Astrocyte (in vitro differentiated cells and primary cell): ENCODE measurements at regions not wholly inside any gene's neighbourhood (a gene's known extent, or its start where the extent isn't known, plus 50 kb on each side); places are given as distances from the start of the nearest gene placed in this dataset.
A peak's percentile ranks its signal among the peaks of the same experiment; 100 is the strongest.

Experiments used
- DNase-seq: peaks from one replicate; pipeline ENCODE4 v3.0.0-alpha.2; 2010; ENCODE audit warnings: low read depth
- FAIRE-seq: peaks from 2 replicates; lab custom pipeline; 2011; peaks lifted over from hg19 to GRCh38; lab: Jason Lieb, UNC
- H2AFZ ChIP-seq: 2 replicates; pipeline ENCODE4 v1.6.0; 2012; ENCODE audit warnings: low read depth, low read length, inconsistent platforms
- H3K27ac ChIP-seq: 2 replicates; pipeline ENCODE4 v1.5.1; 2011; ENCODE audit warnings: low read depth, low read length, inconsistent platforms
- H3K27me3 ChIP-seq: 2 replicates; pipeline ENCODE4 v1.6.0; 2011; ENCODE audit warnings: low read length, inconsistent platforms; ENCODE audit not compliant: insufficient read depth
- H3K36me3 ChIP-seq: 2 replicates; pipeline ENCODE4 v1.5.1; 2011; ENCODE audit warnings: low read length, inconsistent platforms; ENCODE audit not compliant: insufficient read depth
- H3K4me1 ChIP-seq: 2 replicates; pipeline ENCODE4 v1.5.1; 2011; ENCODE audit warnings: low read length, inconsistent platforms; ENCODE audit not compliant: insufficient read depth
- H3K4me2 ChIP-seq: 2 replicates; pipeline ENCODE4 v1.6.0; 2012; ENCODE audit warnings: low read length, inconsistent platforms
- H3K4me3 ChIP-seq: 2 replicates; pipeline ENCODE4 v1.5.1; 2011; ENCODE audit warnings: low read depth, mild to moderate bottlenecking, low read length, inconsistent platforms; ENCODE audit not compliant: insufficient read depth
- H3K79me2 ChIP-seq: 2 replicates; pipeline ENCODE4 v1.6.0; 2012; ENCODE audit warnings: mild to moderate bottlenecking, low read length, inconsistent platforms; ENCODE audit not compliant: insufficient read depth
- H3K9ac ChIP-seq: 2 replicates; pipeline ENCODE4 v1.6.0; 2012; ENCODE audit warnings: mild to moderate bottlenecking, low read length, inconsistent platforms
- H3K9me3 ChIP-seq: 2 replicates; pipeline ENCODE4 v1.5.1; 2012; ENCODE audit warnings: low read depth, mild to moderate bottlenecking, low read length, inconsistent platforms; ENCODE audit not compliant: insufficient read depth
- H4K20me1 ChIP-seq: 2 replicates; pipeline ENCODE4 v1.6.0; 2012; ENCODE audit warnings: low read length, inconsistent platforms; ENCODE audit not compliant: insufficient read depth
- H3K27ac Mint-ChIP-seq: one replicate; pipeline ENCODE4 v1.8.0; 2021; ENCODE audit warnings: mild to moderate bottlenecking, mixed read lengths; ENCODE audit not compliant: unreplicated experiment
- H3K27me3 Mint-ChIP-seq: one replicate; pipeline ENCODE4 v1.8.0; 2021; ENCODE audit warnings: low read depth, mixed read lengths; ENCODE audit not compliant: unreplicated experiment
- H3K36me3 Mint-ChIP-seq: one replicate; pipeline ENCODE4 v1.8.0; 2021; ENCODE audit warnings: low read depth, mixed read lengths; ENCODE audit not compliant: unreplicated experiment
- H3K4me1 Mint-ChIP-seq: one replicate; pipeline ENCODE4 v1.8.0; 2021; ENCODE audit warnings: low read depth, mixed read lengths; ENCODE audit not compliant: unreplicated experiment
- H3K4me3 Mint-ChIP-seq: one replicate; pipeline ENCODE4 v1.8.0; 2021; ENCODE audit warnings: mild to moderate bottlenecking, moderate library complexity, mixed read lengths; ENCODE audit not compliant: unreplicated experiment
- H3K9me3 Mint-ChIP-seq: one replicate; pipeline ENCODE4 v1.8.0; 2021; ENCODE audit warnings: mild to moderate bottlenecking, mixed read lengths; ENCODE audit not compliant: unreplicated experiment
- EZH2 ChIP-seq: IDR thresholded peaks from 2 replicates; pipeline ENCODE4 v1.6.1; 2012; ENCODE audit warnings: mild to moderate bottlenecking, low read length, inconsistent platforms; ENCODE audit not compliant: insufficient read depth
- TF ChIP-seq, protein P1 (sequence below): IDR thresholded peaks from 2 replicates; pipeline ENCODE4 v1.5.1; 2011; ENCODE audit warnings: low read depth, mild to moderate bottlenecking, inconsistent platforms, low read length, moderate library complexity; ENCODE audit not compliant: insufficient read depth

DNA sequence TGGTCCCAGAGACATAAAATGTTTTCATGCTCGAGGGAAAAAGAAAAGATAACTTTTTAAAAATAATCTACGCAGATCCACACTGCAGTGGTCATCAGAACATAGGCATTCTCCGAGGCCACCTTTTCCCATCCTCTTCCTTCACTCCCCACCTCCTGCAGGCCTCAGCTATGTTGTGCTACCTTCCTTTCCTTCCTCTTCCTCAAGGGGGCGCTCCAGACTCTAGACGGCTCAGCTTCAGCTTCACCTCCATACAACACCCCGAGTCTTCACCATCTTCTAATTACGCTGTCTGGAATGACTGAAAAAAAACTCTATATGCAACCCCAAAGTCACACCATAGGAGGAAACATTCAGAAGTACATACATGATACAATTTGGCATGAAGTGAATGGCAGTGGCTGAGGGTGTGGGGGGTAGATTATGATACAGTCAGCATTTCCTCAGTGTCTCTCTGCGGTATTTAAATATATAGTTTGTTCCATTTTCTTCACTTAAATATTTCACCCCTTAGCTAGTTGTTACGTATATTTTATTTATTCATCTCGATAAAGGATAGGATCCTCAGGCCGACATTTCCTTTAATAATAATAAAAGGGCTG lies 583.6 kb downstream of the IRS1 start:
- Mint-ChIP-seq H3K27me3 (no peaks in the 10 kb centered on the region), H3K27ac (peak overlapping the region; percentile 26), H3K36me3 (no peaks in the 10 kb centered on the region), H3K4me1 (peaks cover 16% of the 10 kb centered on the region), H3K9me3 (no peaks in the 10 kb centered on the region), H3K4me3 (no peak overlapping the region)
- Histone ChIP-seq H3K4me2 (no peak overlapping the region), H4K20me1 (no peaks in the 10 kb centered on the region), H3K4me1 (peaks cover 15% of the 10 kb centered on the region), H3K27me3 (no peaks in the 10 kb centered on the region), H3K27ac (no peak overlapping the region), H3K4me3 (no peak overlapping the region), H3K36me3 (no peaks in the 10 kb centered on the region), H2AFZ (no peak overlapping the region), H3K9ac (no peak overlapping the region), H3K79me2 (no peaks in the 10 kb centered on the region), H3K9me3 (no peaks in the 10 kb centered on the region)
- TF ChIP-seq, protein P1, sequence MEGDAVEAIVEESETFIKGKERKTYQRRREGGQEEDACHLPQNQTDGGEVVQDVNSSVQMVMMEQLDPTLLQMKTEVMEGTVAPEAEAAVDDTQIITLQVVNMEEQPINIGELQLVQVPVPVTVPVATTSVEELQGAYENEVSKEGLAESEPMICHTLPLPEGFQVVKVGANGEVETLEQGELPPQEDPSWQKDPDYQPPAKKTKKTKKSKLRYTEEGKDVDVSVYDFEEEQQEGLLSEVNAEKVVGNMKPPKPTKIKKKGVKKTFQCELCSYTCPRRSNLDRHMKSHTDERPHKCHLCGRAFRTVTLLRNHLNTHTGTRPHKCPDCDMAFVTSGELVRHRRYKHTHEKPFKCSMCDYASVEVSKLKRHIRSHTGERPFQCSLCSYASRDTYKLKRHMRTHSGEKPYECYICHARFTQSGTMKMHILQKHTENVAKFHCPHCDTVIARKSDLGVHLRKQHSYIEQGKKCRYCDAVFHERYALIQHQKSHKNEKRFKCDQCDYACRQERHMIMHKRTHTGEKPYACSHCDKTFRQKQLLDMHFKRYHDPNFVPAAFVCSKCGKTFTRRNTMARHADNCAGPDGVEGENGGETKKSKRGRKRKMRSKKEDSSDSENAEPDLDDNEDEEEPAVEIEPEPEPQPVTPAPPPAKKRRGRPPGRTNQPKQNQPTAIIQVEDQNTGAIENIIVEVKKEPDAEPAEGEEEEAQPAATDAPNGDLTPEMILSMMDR: peak; percentile 48
- TF ChIP-seq EZH2: no peak
- FAIRE-seq (no peak), DNase-seq (peak; percentile 12)

DNA sequence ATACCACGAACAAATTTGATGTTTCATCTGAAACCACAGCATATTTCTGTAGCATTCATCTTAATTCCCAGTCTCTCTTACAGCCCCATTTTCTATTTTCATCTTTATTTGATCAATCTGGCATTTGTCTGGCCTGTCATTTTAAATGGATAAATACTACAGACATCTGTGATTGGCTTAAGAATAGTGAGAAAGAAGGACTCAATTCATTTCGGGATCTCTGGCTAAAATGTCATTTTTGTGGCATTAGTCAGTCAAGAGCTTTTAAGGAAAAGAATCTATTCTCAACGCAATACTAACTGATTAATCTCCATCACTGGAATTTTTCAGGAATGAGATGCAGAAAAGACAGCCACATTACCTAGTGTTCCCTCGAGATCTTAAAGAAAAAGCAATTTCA lies 585.9 kb downstream of the IRS1 start:
- Mint-ChIP-seq H3K27ac (peak overlapping the region; percentile 59), H3K4me3 (no peak overlapping the region), H3K9me3 (no peaks in the 10 kb centered on the region), H3K36me3 (no peaks in the 10 kb centered on the region), H3K4me1 (peaks cover 16% of the 10 kb centered on the region), H3K27me3 (no peaks in the 10 kb centered on the region)
- Histone ChIP-seq H3K4me3 (peak overlapping the region; percentile 16), H2AFZ (no peak overlapping the region), H3K27me3 (no peaks in the 10 kb centered on the region), H3K9me3 (no peaks in the 10 kb centered on the region), H3K79me2 (no peaks in the 10 kb centered on the region), H3K4me2 (peak overlapping the region; percentile 70), H3K27ac (peak overlapping the region; percentile 84), H3K4me1 (peaks cover 15% of the 10 kb centered on the region), H4K20me1 (no peaks in the 10 kb centered on the region), H3K9ac (peak overlapping the region; percentile 69), H3K36me3 (no peaks in the 10 kb centered on the region)
- DNase-seq (peak; percentile 93), FAIRE-seq (peak; percentile 96)
- TF ChIP-seq, protein P1: no peak
- no peak for TF ChIP-seq EZH2

DNA sequence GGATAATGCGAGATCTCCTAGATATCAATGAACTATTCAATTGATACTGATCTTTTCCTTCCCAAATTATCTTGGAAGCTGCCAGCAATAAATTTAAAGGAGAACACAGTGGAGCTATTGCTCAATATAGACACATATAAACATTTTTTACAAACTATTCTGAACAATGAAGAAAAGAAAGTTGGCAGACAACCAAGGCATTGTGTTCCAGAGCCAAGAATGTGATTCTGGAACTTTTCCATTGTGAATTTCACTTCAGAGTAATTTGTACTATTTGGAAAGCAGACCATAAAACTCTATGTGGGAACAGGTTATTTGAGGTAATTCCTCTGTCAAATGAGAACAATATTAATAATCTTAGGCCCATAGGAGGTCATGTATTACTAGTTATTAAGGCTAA lies 588.2 kb downstream of the IRS1 start:
- no peaks in the 10 kb centered on the region for H3K9me3 ChIP-seq
- H3K4me1 ChIP-seq: peaks cover 15% of the 10 kb centered on the region
- no peak overlapping the region for H3K27ac Mint-ChIP-seq
- peak overlapping the region; percentile 13 for H3K4me2 ChIP-seq
- H3K9me3 Mint-ChIP-seq: no peaks in the 10 kb centered on the region
- no peaks in the 10 kb centered on the region for H4K20me1 ChIP-seq
- H3K79me2 ChIP-seq: no peaks in the 10 kb centered on the region
- H3K4me3 Mint-ChIP-seq: no peak overlapping the region
- H2AFZ ChIP-seq: no peak overlapping the region
- DNase-seq (peak; percentile 88), FAIRE-seq (peak; percentile 90)
- H3K27me3 ChIP-seq: no peaks in the 10 kb centered on the region
- H3K27me3 Mint-ChIP-seq: no peaks in the 10 kb centered on the region
- peak overlapping the region; percentile 27 for H3K27ac ChIP-seq
- H3K4me3 ChIP-seq: no peak overlapping the region
- H3K36me3 Mint-ChIP-seq: no peaks in the 10 kb centered on the region
- peaks cover 16% of the 10 kb centered on the region for H3K4me1 Mint-ChIP-seq
- H3K9ac ChIP-seq: no peak overlapping the region
- no peak for TF ChIP-seq EZH2
- TF ChIP-seq, protein P1: no peak
- no peaks in the 10 kb centered on the region for H3K36me3 ChIP-seq
